ENCODE measurements at regions not wholly inside any gene's neighbourhood (a gene's known extent, or its start where the extent isn't known, plus 50 kb on each side); places are given as distances from the start of the nearest gene placed in this dataset.

GRCh38 chr1:173285048-173285447, 77.9 kb upstream of the TNFSF4 start:
- TF ChIP-seq NFYB (IDR thresholded peaks at IDR 0.05; ENCODE audit: insufficient read depth, low read depth, low read length) (no peak), SUZ12 (IDR thresholded peaks at IDR 0.05; ENCODE audit: unreplicated experiment) (no peak), ZBTB11 (CRISPR knock-in tag; IDR thresholded peaks at IDR 0.05) (no peak), RELB (IDR thresholded peaks at IDR 0.05; ENCODE audit: low read depth) (no peak), PRDM15 (CRISPR knock-in tag; IDR thresholded peaks at IDR 0.05) (no peak)
- TF ChIP-seq, protein P1, sequence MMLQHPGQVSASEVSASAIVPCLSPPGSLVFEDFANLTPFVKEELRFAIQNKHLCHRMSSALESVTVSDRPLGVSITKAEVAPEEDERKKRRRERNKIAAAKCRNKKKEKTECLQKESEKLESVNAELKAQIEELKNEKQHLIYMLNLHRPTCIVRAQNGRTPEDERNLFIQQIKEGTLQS (IDR thresholded peaks at IDR 0.05; ENCODE audit: borderline replicate concordance, extremely low read depth, low read depth, low read length), result no peak
- TF ChIP-seq, protein P2, sequence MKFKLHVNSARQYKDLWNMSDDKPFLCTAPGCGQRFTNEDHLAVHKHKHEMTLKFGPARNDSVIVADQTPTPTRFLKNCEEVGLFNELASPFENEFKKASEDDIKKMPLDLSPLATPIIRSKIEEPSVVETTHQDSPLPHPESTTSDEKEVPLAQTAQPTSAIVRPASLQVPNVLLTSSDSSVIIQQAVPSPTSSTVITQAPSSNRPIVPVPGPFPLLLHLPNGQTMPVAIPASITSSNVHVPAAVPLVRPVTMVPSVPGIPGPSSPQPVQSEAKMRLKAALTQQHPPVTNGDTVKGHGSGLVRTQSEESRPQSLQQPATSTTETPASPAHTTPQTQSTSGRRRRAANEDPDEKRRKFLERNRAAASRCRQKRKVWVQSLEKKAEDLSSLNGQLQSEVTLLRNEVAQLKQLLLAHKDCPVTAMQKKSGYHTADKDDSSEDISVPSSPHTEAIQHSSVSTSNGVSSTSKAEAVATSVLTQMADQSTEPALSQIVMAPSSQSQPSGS (IDR thresholded peaks at IDR 0.05; ENCODE audit: low read length), result 0 out of 2 replicates have a peak, but pooled peaks have one; percentile 19

Measured in GM12878 (cell line).